Sigmoid colon (tissue), 4 donors: ENCODE measurements at regions not wholly inside any gene's neighbourhood (a gene's known extent, or its start where the extent isn't known, plus 50 kb on each side); places are given as distances from the start of the nearest gene placed in this dataset.

Experiments used
- POLR2A ChIP-seq, 2 donors: fragments of 450-650 bp; IDR thresholded peaks; one replicate each; pipeline ENCODE4 v1.6.1; 2016; ENCODE audit warnings: antibody characterized with exemption in 2 of 2, mild to moderate bottlenecking in 2 of 2, moderate library complexity in 2 of 2
- POLR2AphosphoS5 ChIP-seq, 4 donors: sonication (generic); formaldehyde crosslinking; IDR thresholded peaks; one replicate each; pipeline ENCODE4 v1.6.1; 2017; ENCODE audit warnings: antibody characterized with exemption in 4 of 4
- TF ChIP-seq, protein P1 (sequence below), 4 experiments: fragments of 450-650 bp in 3 of 4; fragments of 200-600 bp in 1 of 4; IDR thresholded peaks; one replicate each; pipeline ENCODE4 v1.5.1; 2016 to 2019; ENCODE audit warnings: antibody characterized with exemption in 4 of 4, mild to moderate bottlenecking in 3 of 4, moderate library complexity in 2 of 4

DNA sequence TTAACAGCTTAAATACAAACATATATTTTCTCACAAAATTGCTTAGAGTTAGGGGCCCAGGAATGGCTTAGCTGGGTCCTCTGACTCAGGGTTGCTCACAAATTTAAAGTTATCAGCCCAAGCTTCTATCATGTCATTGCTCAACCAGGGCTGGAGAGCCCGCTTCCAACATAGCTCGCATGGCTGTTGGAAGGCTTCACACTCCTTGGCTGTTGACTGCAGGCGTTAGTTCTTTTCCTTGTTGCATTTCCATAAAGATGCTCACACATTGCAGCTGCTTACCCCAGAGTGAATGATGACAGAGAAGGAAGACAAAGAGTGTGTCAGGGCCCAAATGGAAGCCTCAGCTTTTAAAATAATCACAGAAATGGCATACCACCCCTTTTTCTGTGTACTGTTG lies 62.9 kb upstream of the TFPI start:
- TF ChIP-seq, protein P1, sequence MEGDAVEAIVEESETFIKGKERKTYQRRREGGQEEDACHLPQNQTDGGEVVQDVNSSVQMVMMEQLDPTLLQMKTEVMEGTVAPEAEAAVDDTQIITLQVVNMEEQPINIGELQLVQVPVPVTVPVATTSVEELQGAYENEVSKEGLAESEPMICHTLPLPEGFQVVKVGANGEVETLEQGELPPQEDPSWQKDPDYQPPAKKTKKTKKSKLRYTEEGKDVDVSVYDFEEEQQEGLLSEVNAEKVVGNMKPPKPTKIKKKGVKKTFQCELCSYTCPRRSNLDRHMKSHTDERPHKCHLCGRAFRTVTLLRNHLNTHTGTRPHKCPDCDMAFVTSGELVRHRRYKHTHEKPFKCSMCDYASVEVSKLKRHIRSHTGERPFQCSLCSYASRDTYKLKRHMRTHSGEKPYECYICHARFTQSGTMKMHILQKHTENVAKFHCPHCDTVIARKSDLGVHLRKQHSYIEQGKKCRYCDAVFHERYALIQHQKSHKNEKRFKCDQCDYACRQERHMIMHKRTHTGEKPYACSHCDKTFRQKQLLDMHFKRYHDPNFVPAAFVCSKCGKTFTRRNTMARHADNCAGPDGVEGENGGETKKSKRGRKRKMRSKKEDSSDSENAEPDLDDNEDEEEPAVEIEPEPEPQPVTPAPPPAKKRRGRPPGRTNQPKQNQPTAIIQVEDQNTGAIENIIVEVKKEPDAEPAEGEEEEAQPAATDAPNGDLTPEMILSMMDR (IDR thresholded peaks at IDR 0.05) = no peak
- TF ChIP-seq POLR2AphosphoS5 (IDR thresholded peaks at IDR 0.05) (no peak), POLR2A (IDR thresholded peaks at IDR 0.05) (no peak)
